ENCODE measurements at regions not wholly inside any gene's neighbourhood (a gene's known extent, or its start where the extent isn't known, plus 50 kb on each side); places are given as distances from the start of the nearest gene placed in this dataset.

- Histone ChIP-seq H3K27me3 (replicated peaks; ENCODE audit: control insufficient read depth, insufficient read depth, low read length) (no peaks in the 10 kb centered on the region), H3K9me3 (no peaks in the 10 kb centered on the region), H3K36me3 (ENCODE audit: control insufficient read depth, insufficient read depth, low read length) (no peaks in the 10 kb centered on the region), H3K4me1 (no peaks in the 10 kb centered on the region), H3K4me3 (ENCODE audit: low read depth, low read length) (no peak overlapping the region)
- no peaks in the 10 kb centered on the region for H3K9me3 Mint-ChIP-seq (ENCODE audit: unreplicated experiment)
- TF ChIP-seq CTCF (IDR thresholded peaks at IDR 0.05; ENCODE audit: insufficient read depth in 1 of 2, low read depth in 1 of 2, low read length in 1 of 2, severe bottlenecking in 1 of 2, unreplicated experiment in 1 of 2), result no peak
- POLR2A ChIA-PET, result no interaction called here
- no peak overlapping the region for H3K4me3 Mint-ChIP-seq (ENCODE audit: unreplicated experiment)
- H3K27me3 Mint-ChIP-seq (ENCODE audit: insufficient read depth, unreplicated experiment), result peaks cover 9% of the 10 kb centered on the region
- H3K4me1 Mint-ChIP-seq (ENCODE audit: low read depth, unreplicated experiment), result no peaks in the 10 kb centered on the region
- intact Hi-C loops (cut with micrococcal nuclease; ENCODE audit: unreplicated experiment), result no loop called here
- CTCF ChIA-PET, result no interaction called here
- BruUV-seq (replicated peaks), result no TSS peak
- H3K27ac Mint-ChIP-seq (ENCODE audit: unreplicated experiment), result no peak overlapping the region
- H3K36me3 Mint-ChIP-seq (ENCODE audit: insufficient read depth, unreplicated experiment), result no peaks in the 10 kb centered on the region
- no peak for DNase-seq
These were observed 202.6 kb downstream of the MEX3B start for GRCh38 chr15:81843226-81843625.

GRCh38 chr15:81839387-81839786 lies 206.4 kb downstream of the MEX3B start:
- no peak for TF ChIP-seq CTCF (IDR thresholded peaks at IDR 0.05; ENCODE audit: insufficient read depth in 1 of 2, low read depth in 1 of 2, low read length in 1 of 2, severe bottlenecking in 1 of 2, unreplicated experiment in 1 of 2)
- Histone ChIP-seq H3K27me3 (replicated peaks; ENCODE audit: control insufficient read depth, insufficient read depth, low read length) (no peaks in the 10 kb centered on the region), H3K36me3 (ENCODE audit: control insufficient read depth, insufficient read depth, low read length) (no peaks in the 10 kb centered on the region), H3K9me3 (no peaks in the 10 kb centered on the region), H3K4me1 (no peaks in the 10 kb centered on the region), H3K4me3 (ENCODE audit: low read depth, low read length) (no peak overlapping the region)
- POLR2A ChIA-PET, result no interaction called here
- Mint-ChIP-seq H3K4me1 (ENCODE audit: low read depth, unreplicated experiment) (no peaks in the 10 kb centered on the region), H3K4me3 (ENCODE audit: unreplicated experiment) (no peak overlapping the region), H3K27ac (ENCODE audit: unreplicated experiment) (no peak overlapping the region), H3K27me3 (ENCODE audit: insufficient read depth, unreplicated experiment) (peaks cover 2% of the 10 kb centered on the region), H3K9me3 (ENCODE audit: unreplicated experiment) (no peaks in the 10 kb centered on the region), H3K36me3 (ENCODE audit: insufficient read depth, unreplicated experiment) (no peaks in the 10 kb centered on the region)
- DNase-seq, result no peak
- no TSS peak for BruUV-seq (replicated peaks)
- intact Hi-C loops (cut with micrococcal nuclease; ENCODE audit: unreplicated experiment), result no loop called here
- CTCF ChIA-PET, result no interaction called here

GRCh38 chr15:81835731-81836130 lies 210.1 kb downstream of the MEX3B start:
- DNase-seq, result no peak
- H3K36me3 ChIP-seq (ENCODE audit: control insufficient read depth, insufficient read depth, low read length), result no peaks in the 10 kb centered on the region
- no peaks in the 10 kb centered on the region for H3K27me3 Mint-ChIP-seq (ENCODE audit: insufficient read depth, unreplicated experiment)
- no peaks in the 10 kb centered on the region for H3K36me3 Mint-ChIP-seq (ENCODE audit: insufficient read depth, unreplicated experiment)
- no peaks in the 10 kb centered on the region for H3K9me3 ChIP-seq
- H3K4me3 Mint-ChIP-seq (ENCODE audit: unreplicated experiment), result no peak overlapping the region
- no peaks in the 10 kb centered on the region for H3K27me3 ChIP-seq (replicated peaks; ENCODE audit: control insufficient read depth, insufficient read depth, low read length)
- no peak overlapping the region for H3K4me3 ChIP-seq (ENCODE audit: low read depth, low read length)
- POLR2A ChIA-PET, result no interaction called here
- H3K4me1 Mint-ChIP-seq (ENCODE audit: low read depth, unreplicated experiment), result no peaks in the 10 kb centered on the region
- no TSS peak for BruUV-seq (replicated peaks)
- no peak overlapping the region for H3K27ac Mint-ChIP-seq (ENCODE audit: unreplicated experiment)
- no peaks in the 10 kb centered on the region for H3K4me1 ChIP-seq
- no peaks in the 10 kb centered on the region for H3K9me3 Mint-ChIP-seq (ENCODE audit: unreplicated experiment)
- CTCF ChIA-PET, result no interaction called here
- no peak for TF ChIP-seq CTCF (IDR thresholded peaks at IDR 0.05; ENCODE audit: insufficient read depth in 1 of 2, low read depth in 1 of 2, low read length in 1 of 2, severe bottlenecking in 1 of 2, unreplicated experiment in 1 of 2)
- intact Hi-C loops (cut with micrococcal nuclease; ENCODE audit: unreplicated experiment), result no loop called here
